Hepatocyte (in vitro differentiated cells): ENCODE measurements at regions not wholly inside any gene's neighbourhood (a gene's known extent, or its start where the extent isn't known, plus 50 kb on each side); places are given as distances from the start of the nearest gene placed in this dataset.

Source experiments
- EZH2 ChIP-seq: fragments of 200-600 bp; sonication (generic); IDR thresholded peaks from 2 replicates; pipeline ENCODE4 v1.6.1; 2016; ENCODE audit warnings: antibody characterized with exemption, mild to moderate bottlenecking, borderline replicate concordance
- EZH2phosphoT487 ChIP-seq: fragments of 200-600 bp; sonication (generic); IDR thresholded peaks from one replicate; pipeline ENCODE4 v1.6.1; 2018; ENCODE audit warnings: antibody characterized with exemption, mild to moderate bottlenecking, low read depth, moderate library complexity; ENCODE audit not compliant: unreplicated experiment, severe bottlenecking
- TF ChIP-seq, protein P1 (sequence below): fragments of 200-600 bp; sonication (generic); IDR thresholded peaks from 2 replicates; pipeline ENCODE4 v1.5.1; 2016; ENCODE audit warnings: antibody characterized with exemption, mild to moderate bottlenecking; ENCODE audit not compliant: poor library complexity

DNA sequence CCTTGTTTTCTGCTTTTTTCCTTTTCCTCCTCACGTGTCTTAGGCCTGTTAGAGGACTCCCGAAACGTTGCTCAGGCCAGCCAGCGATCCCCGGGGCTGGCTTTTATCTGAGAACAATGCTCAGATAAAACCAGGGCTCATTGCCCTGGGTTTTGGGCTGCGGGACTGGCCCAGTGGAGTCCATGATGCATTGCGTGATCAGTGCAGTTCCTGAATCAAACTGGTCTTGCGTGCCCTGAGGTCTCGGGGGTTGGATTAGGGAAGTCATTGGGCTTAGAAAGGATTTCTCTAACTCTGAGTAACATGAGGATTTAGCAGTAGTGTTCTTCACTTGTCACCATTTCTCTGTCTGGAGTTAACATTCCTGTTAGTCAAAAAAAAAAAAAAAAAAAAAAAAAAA is 66.3 kb downstream of the CCR1 start:
- TF ChIP-seq, protein P1, sequence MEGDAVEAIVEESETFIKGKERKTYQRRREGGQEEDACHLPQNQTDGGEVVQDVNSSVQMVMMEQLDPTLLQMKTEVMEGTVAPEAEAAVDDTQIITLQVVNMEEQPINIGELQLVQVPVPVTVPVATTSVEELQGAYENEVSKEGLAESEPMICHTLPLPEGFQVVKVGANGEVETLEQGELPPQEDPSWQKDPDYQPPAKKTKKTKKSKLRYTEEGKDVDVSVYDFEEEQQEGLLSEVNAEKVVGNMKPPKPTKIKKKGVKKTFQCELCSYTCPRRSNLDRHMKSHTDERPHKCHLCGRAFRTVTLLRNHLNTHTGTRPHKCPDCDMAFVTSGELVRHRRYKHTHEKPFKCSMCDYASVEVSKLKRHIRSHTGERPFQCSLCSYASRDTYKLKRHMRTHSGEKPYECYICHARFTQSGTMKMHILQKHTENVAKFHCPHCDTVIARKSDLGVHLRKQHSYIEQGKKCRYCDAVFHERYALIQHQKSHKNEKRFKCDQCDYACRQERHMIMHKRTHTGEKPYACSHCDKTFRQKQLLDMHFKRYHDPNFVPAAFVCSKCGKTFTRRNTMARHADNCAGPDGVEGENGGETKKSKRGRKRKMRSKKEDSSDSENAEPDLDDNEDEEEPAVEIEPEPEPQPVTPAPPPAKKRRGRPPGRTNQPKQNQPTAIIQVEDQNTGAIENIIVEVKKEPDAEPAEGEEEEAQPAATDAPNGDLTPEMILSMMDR: no peak
- TF ChIP-seq EZH2 (no peak), EZH2phosphoT487 (no peak)
